Mucosa of rectum (tissue), 2 donors: ENCODE measurements at regions not wholly inside any gene's neighbourhood (a gene's known extent, or its start where the extent isn't known, plus 50 kb on each side); places are given as distances from the start of the nearest gene placed in this dataset.
"Not testable (repeated sequence)": the region's sequence is repeated elsewhere in the genome, so short reads cannot be mapped to it uniquely, and the experiment has no call there.

ENCODE experiments used
- H3K27ac ChIP-seq, 2 donors: one replicate each; pipeline ENCODE4 v1.7.0; 2013; ENCODE audit warnings: inconsistent platforms in 2 of 2, low read depth in 2 of 2, low read length in 2 of 2
- H3K27me3 ChIP-seq, 2 donors: one replicate each; pipeline ENCODE4 v1.7.0; 2013; ENCODE audit warnings: low read length in 2 of 2; ENCODE audit not compliant: control insufficient read depth in 2 of 2, insufficient read depth in 2 of 2
- H3K36me3 ChIP-seq, 2 donors: one replicate each; pipeline ENCODE4 v1.7.0; 2013; ENCODE audit warnings: low read length in 2 of 2; ENCODE audit not compliant: control insufficient read depth in 2 of 2, insufficient read depth in 2 of 2
- H3K4me1 ChIP-seq, 2 donors: one replicate each; pipeline ENCODE4 v1.7.0; 2013; ENCODE audit warnings: low read length in 2 of 2, mild to moderate bottlenecking in 1 of 2; ENCODE audit not compliant: control insufficient read depth in 2 of 2, insufficient read depth in 2 of 2
- H3K4me3 ChIP-seq, 2 donors: one replicate each; pipeline ENCODE4 v1.7.0; 2013; ENCODE audit warnings: low read length in 2 of 2
- H3K9ac ChIP-seq, 2 donors: one replicate each; pipeline ENCODE4 v1.7.0; 2013; ENCODE audit warnings: low read length in 2 of 2, low read depth in 1 of 2, mild to moderate bottlenecking in 1 of 2
- H3K9me3 ChIP-seq, 2 donors: one replicate each; pipeline ENCODE4 v1.7.0; 2013; ENCODE audit warnings: low read length in 2 of 2; ENCODE audit not compliant: control insufficient read depth in 2 of 2
- donor health status: healthy.
- donor health status: Normal muscosa, but diverticular disease.

DNA sequence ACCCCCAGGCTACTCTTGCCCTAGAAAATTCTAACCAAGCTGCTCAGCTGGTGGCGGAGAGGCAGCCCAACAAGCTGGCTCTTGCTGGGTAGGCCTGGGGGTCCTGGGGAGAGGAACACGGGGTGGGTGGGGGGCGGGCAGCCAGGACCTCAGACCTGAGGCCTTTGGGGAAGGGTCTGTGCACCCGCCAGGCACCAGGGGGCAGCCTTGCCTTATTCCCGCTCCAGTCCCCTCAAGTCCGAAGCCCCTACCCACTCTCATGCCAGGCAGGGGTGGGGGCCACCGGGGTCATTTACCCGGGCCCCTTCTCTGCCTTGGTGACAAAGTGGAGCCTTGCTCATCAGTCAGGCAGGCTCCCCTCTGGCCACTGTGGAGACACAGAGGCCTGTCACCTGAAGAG, 515.1 kb downstream of the TP53TG3F start:
- not testable (repeated sequence) for H3K27ac ChIP-seq, H3K9ac ChIP-seq, H3K9me3 ChIP-seq, H3K4me3 ChIP-seq, H3K36me3 ChIP-seq, H3K4me1 ChIP-seq, H3K27me3 ChIP-seq

DNA sequence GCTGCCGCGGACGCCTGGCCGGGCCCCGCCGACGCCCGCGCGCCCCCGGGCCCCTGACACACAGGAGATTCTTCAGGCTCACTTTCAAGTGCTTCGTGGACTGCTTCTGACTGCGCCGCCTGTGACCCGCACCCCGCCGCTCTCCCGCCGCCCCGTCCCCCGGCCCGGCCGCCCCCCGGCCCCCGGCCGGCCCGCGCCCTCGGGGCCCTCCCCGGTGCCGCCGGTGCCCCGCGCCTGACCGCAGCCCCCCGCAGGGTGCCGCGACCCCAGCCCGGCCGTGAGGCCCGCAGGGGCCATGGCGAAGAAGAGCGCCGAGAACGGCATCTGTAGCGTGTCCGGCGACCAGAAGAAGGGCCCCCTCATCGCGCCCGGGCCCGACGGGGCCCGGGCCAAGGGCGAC, 516.3 kb downstream of the TP53TG3F start:
- not testable (repeated sequence) for H3K9ac ChIP-seq, H3K9me3 ChIP-seq, H3K27me3 ChIP-seq, H3K4me1 ChIP-seq, H3K36me3 ChIP-seq, H3K4me3 ChIP-seq, H3K27ac ChIP-seq

- not testable (repeated sequence) for H3K36me3 ChIP-seq, H3K9me3 ChIP-seq
Observed at GRCh38 chr16:33976521-33976920, 517.1 kb downstream of the TP53TG3F start.

DNA sequence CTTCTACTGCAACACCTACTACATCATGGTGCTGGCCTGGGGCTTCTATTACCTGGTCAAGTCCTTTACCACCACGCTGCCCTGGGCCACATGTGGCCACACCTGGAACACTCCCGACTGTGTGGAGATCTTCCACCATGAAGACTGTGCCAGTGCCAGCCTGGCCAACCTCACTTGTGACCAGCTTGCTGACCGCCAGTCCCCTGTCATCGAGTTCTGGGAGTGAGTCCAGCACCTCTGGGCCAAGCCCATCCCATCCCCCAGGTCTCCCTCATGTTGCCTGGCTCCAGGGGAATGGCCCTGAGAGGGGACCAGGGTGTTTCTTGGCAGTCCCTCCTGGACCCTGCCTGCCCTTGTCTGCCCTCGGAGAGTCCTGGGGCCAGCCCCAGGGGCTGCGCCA, 519.4 kb downstream of the TP53TG3F start:
- H3K9me3 ChIP-seq, H3K36me3 ChIP-seq, H3K4me1 ChIP-seq, H3K9ac ChIP-seq, H3K4me3 ChIP-seq, H3K27ac ChIP-seq, H3K27me3 ChIP-seq: not testable (repeated sequence)

More at GRCh38 chr16:33976521-33976920, 517.1 kb downstream of the TP53TG3F start:
- not testable (repeated sequence) for H3K9ac ChIP-seq, H3K4me3 ChIP-seq, H3K27me3 ChIP-seq, H3K4me1 ChIP-seq, H3K27ac ChIP-seq

DNA sequence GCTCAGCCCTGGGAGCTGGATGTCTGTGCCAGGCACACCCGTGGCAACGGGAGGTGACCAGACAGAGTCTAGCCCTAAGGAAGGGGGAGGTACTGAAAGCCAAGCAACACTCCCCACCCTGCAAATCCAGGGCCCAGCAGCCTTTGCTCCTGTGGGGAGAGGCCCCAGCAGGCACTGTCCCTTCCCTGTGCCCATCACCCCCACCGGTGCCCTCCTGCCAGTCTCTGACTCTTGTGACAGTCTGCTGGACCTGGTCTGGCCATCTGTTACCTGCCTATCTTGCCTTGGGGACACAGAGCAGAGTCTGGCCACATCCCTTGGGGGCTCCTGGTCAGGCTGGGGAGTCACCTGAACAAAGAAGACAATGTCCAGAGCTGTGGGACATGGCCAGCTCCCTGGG, 520.2 kb downstream of the TP53TG3F start:
- H3K27me3 ChIP-seq, result not testable (repeated sequence)

DNA sequence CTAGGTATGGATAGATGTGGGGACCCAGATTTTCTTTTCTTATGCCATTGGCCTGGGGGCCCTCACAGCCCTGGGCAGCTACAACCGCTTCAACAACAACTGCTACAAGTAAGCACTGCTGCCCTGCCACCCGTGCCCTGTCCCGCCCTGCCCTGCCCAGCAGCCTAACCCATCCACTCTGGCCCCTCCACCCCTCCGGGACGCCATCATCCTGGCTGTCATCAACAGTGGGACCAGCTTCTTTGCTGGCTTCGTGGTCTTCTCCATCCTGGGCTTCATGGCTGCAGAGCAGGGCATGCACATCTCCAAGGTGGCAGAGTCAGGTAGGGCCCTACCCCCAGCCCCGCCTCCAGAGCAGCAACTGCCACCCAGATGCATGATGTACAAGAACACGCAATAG, 521.3 kb downstream of the TP53TG3F start:
- H3K27ac ChIP-seq, H3K9me3 ChIP-seq, H3K27me3 ChIP-seq, H3K36me3 ChIP-seq, H3K4me3 ChIP-seq, H3K9ac ChIP-seq, H3K4me1 ChIP-seq: not testable (repeated sequence)

More for the DNA sequence above, 520.2 kb downstream of the TP53TG3F start:
- not testable (repeated sequence) for H3K4me1 ChIP-seq, H3K9ac ChIP-seq, H3K36me3 ChIP-seq, H3K27ac ChIP-seq, H3K9me3 ChIP-seq, H3K4me3 ChIP-seq

DNA sequence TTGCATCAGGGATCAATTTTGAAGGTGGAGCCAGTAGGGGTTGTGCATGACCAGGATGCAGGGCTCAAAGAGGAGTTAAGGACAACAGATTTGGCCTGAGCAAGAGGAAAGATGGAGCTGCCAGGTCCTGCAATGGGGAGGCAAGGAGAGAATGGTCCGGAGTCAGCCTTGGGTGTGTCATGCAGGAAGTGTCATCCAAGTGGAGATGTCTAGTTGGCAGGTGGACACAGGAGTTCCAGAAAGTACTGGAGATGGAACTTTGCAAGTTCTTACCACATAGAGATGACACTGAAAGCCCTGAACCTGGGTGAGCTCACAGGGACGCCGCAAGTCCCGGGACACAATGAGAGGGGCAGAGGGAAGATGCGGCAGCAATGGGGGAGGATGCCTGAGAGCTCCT, 525.0 kb downstream of the TP53TG3F start:
- H3K4me1 ChIP-seq, H3K4me3 ChIP-seq, H3K27me3 ChIP-seq, H3K27ac ChIP-seq, H3K9ac ChIP-seq, H3K9me3 ChIP-seq, H3K36me3 ChIP-seq: not testable (repeated sequence)

GRCh38 chr16:33986521-33986920, 527.1 kb downstream of the TP53TG3F start:
- H3K9ac ChIP-seq, H3K27me3 ChIP-seq, H3K36me3 ChIP-seq, H3K4me3 ChIP-seq, H3K9me3 ChIP-seq, H3K27ac ChIP-seq, H3K4me1 ChIP-seq: not testable (repeated sequence)

- H3K4me3 ChIP-seq, H3K27me3 ChIP-seq, H3K9me3 ChIP-seq, H3K9ac ChIP-seq, H3K4me1 ChIP-seq, H3K36me3 ChIP-seq, H3K27ac ChIP-seq: not testable (repeated sequence)
Observed at GRCh38 chr16:33987348-33987963, 528.0 kb downstream of the TP53TG3F start.

- not testable (repeated sequence) for H3K27me3 ChIP-seq, H3K9me3 ChIP-seq, H3K27ac ChIP-seq, H3K36me3 ChIP-seq, H3K4me1 ChIP-seq, H3K4me3 ChIP-seq, H3K9ac ChIP-seq
Observed at GRCh38 chr16:33988012-33988411, 528.6 kb downstream of the TP53TG3F start.

GRCh38 chr16:33990488-33990887, 531.1 kb downstream of the TP53TG3F start:
- not testable (repeated sequence) for H3K9ac ChIP-seq, H3K4me1 ChIP-seq, H3K36me3 ChIP-seq, H3K9me3 ChIP-seq, H3K27ac ChIP-seq, H3K4me3 ChIP-seq, H3K27me3 ChIP-seq
